Bronchial epithelial cell (primary cell): ENCODE measurements at regions not wholly inside any gene's neighbourhood (a gene's known extent, or its start where the extent isn't known, plus 50 kb on each side); places are given as distances from the start of the nearest gene placed in this dataset.
A peak's percentile ranks its signal among the peaks of the same experiment; 100 is the strongest.
"Not testable (repeated sequence)": the region's sequence is repeated elsewhere in the genome, so short reads cannot be mapped to it uniquely, and the experiment has no call there.

ENCODE experiments used
- DNase-seq: peaks from one replicate; pipeline ENCODE4 v3.0.0-alpha.2; 2010; ENCODE audit warnings: low read depth
- FAIRE-seq: peaks from 2 replicates; lab custom pipeline; 2011; peaks lifted over from hg19 to GRCh38; lab: Jason Lieb, UNC
- H3K27me3 ChIP-seq: 2 replicates; pipeline ENCODE4 v1.5.1; 2011; ENCODE audit warnings: low read length; ENCODE audit not compliant: control insufficient read depth, insufficient read depth
- H3K36me3 ChIP-seq: 2 replicates; pipeline ENCODE4 v1.5.1; 2011; ENCODE audit warnings: low read length; ENCODE audit not compliant: control insufficient read depth, insufficient read depth
- H3K4me3 ChIP-seq: 2 replicates; pipeline ENCODE4 v1.5.1; 2011; ENCODE audit warnings: mild to moderate bottlenecking, low read depth, low read length, control low read depth
- CTCF ChIP-seq: IDR thresholded peaks from 2 replicates; pipeline ENCODE4 v1.5.1; 2011; ENCODE audit warnings: mild to moderate bottlenecking, moderate library complexity, low read length, control low read depth, inconsistent platforms; ENCODE audit not compliant: insufficient read depth, severe bottlenecking

- TF ChIP-seq CTCF: no peak
- FAIRE-seq: peak; percentile 93
- DNase-seq: no peak
Measured at GRCh38 chr15:22262613-22263020, 182.3 kb downstream of the OR4M2 start.

GRCh38 chr15:22263738-22264137, 183.4 kb downstream of the OR4M2 start:
- FAIRE-seq (peak; percentile 98), DNase-seq (no peak)
- no peak for TF ChIP-seq CTCF
- no peaks in the 10 kb centered on the region for H3K36me3 ChIP-seq
- H3K4me3 ChIP-seq: no peak overlapping the region
- H3K27me3 ChIP-seq: no peaks in the 10 kb centered on the region

More at GRCh38 chr15:22262613-22263020, 182.3 kb downstream of the OR4M2 start:
- Histone ChIP-seq H3K36me3 (no peaks in the 10 kb centered on the region), H3K4me3 (no peak overlapping the region), H3K27me3 (no peaks in the 10 kb centered on the region)

- DNase-seq, H3K4me3 ChIP-seq, H3K36me3 ChIP-seq, FAIRE-seq, H3K27me3 ChIP-seq: not testable (repeated sequence)
Measured at GRCh38 chr15:22264272-22264671, 183.9 kb downstream of the OR4M2 start.

GRCh38 chr15:22265056-22265945, 185.0 kb downstream of the OR4M2 start:
- no peaks in the 10 kb centered on the region for H3K36me3 ChIP-seq
- DNase-seq: no peak
- H3K4me3 ChIP-seq: no peak overlapping the region
- TF ChIP-seq CTCF: no peak
- H3K27me3 ChIP-seq: no peaks in the 10 kb centered on the region
- FAIRE-seq: no peak

GRCh38 chr15:22265970-22266369, 185.6 kb downstream of the OR4M2 start:
- Histone ChIP-seq H3K27me3 (no peaks in the 10 kb centered on the region), H3K4me3 (no peak overlapping the region), H3K36me3 (no peaks in the 10 kb centered on the region)
- FAIRE-seq (no peak), DNase-seq (no peak)
- no peak for TF ChIP-seq CTCF

- TF ChIP-seq CTCF: no peak
- H3K27me3 ChIP-seq: no peaks in the 10 kb centered on the region
- H3K36me3 ChIP-seq: no peaks in the 10 kb centered on the region
- no peak overlapping the region for H3K4me3 ChIP-seq
- DNase-seq: no peak
- no peak for FAIRE-seq
Measured at GRCh38 chr15:22267761-22268160, 187.4 kb downstream of the OR4M2 start.

GRCh38 chr15:22268201-22268600, 187.9 kb downstream of the OR4M2 start:
- H3K27me3 ChIP-seq, FAIRE-seq, H3K36me3 ChIP-seq, H3K4me3 ChIP-seq, DNase-seq: not testable (repeated sequence)

- H3K27me3 ChIP-seq: not testable (repeated sequence)
Measured at GRCh38 chr15:22268654-22269053, 188.3 kb downstream of the OR4M2 start.

More at GRCh38 chr15:22268654-22269053, 188.3 kb downstream of the OR4M2 start:
- not testable (repeated sequence) for DNase-seq, H3K4me3 ChIP-seq, H3K36me3 ChIP-seq
- FAIRE-seq: peak; percentile 36
